ENCODE measurements at regions not wholly inside any gene's neighbourhood (a gene's known extent, or its start where the extent isn't known, plus 50 kb on each side); places are given as distances from the start of the nearest gene placed in this dataset.
A peak's percentile ranks its signal among the peaks of the same experiment; 100 is the strongest.

DNA sequence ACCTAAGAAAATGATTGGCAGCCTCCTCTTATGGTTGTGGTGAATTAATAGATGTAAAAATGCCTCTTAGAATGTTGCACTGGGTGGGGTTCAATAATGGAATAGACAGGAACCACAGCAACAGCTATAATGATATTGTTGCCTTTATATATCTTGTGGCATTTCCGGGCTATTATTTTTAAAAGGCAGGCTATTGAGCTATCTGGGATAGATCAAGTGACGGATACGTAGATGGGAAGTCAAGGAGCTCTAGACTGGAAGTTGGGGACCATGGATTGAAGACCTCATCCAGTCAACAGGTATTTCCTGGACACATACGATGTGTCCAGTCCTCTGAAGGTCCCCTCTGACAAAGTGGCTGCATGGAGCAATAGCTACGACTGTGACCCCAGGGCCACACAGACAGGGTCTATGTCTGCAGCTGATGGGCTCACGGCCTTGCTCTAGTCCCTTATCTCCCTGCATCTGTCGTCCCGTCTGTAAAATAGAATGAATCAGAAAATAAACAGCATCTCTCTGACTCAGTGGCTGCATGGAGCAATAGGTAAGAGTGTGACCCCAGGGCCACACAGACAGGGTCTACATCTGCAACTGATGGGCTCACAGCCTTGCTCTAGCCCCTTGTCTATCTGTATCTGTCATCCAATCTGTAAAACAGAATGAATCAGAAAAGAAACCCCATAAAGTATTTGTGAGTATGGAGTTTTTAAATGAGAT is 117.7 kb upstream of the FOXF1 start:
- Histone ChIP-seq H3K27me3 (ENCODE audit: insufficient read depth, low read length) (peaks cover 20% of the 10 kb centered on the region), H3K4me1 (ENCODE audit: insufficient read depth, low read length) (peaks cover 10% of the 10 kb centered on the region)

DNA sequence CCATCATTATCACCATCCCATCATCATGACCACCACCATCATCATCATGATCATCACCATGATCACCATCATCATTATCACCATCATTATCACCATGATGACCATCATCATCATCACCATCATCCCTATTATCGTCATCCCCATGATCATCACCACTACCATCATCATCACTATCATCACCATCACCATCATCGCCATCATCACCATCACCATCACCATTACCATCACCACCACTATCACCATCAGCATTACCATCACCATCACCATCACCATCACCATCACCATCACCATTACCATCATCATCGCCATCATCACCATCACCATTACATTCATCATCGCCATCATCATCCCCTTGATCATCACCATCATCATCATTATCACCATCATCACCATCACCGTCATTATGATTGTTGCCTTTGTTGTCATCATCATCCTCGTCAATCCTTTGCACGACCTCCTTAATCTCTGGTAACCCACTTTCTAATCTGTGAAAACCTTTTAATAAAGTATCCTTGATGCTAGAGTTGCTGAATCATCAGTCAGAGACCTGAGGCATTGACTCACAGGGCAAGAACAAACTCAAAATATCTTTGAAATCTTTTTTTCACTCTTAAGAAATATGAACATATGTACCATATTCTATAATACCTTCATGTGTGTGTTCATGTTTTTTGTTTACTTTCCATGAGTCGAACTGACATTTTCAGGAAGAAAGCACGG is 116.3 kb upstream of the FOXF1 start:
- no peaks in the 10 kb centered on the region for H4K20me1 ChIP-seq (ENCODE audit: insufficient read depth, low read length)
- peaks cover 10% of the 10 kb centered on the region for H3K4me1 ChIP-seq (ENCODE audit: insufficient read depth, low read length)
- H2AFZ ChIP-seq (ENCODE audit: low read length), result no peak overlapping the region
- H3K36me3 ChIP-seq (ENCODE audit: insufficient read depth, low read length), result no peaks in the 10 kb centered on the region
- H3K4me2 ChIP-seq (ENCODE audit: insufficient read depth, low read length), result no peak overlapping the region
- no peaks in the 10 kb centered on the region for H3K9me3 ChIP-seq (ENCODE audit: low read depth, low read length)
- H3K27ac ChIP-seq (ENCODE audit: low read depth, low read length), result no peak overlapping the region
- H3K79me2 ChIP-seq (ENCODE audit: insufficient read depth, low read length), result no peaks in the 10 kb centered on the region
- no peak for TF ChIP-seq CTCF (IDR thresholded peaks at IDR 0.05; ENCODE audit: extremely low read depth, low read depth, low read length)
- DNase-seq (ENCODE audit: insufficient read length, low spot score, missing footprints), result no peak
- H3K27me3 ChIP-seq (ENCODE audit: insufficient read depth, low read length), result peaks cover 17% of the 10 kb centered on the region
- no peak overlapping the region for H3K4me3 ChIP-seq (ENCODE audit: insufficient read depth, low read length)

More for the DNA sequence above, 117.7 kb upstream of the FOXF1 start:
- Histone ChIP-seq H3K27ac (ENCODE audit: low read depth, low read length) (no peak overlapping the region), H3K4me3 (ENCODE audit: insufficient read depth, low read length) (no peak overlapping the region), H2AFZ (ENCODE audit: low read length) (no peak overlapping the region), H3K4me2 (ENCODE audit: insufficient read depth, low read length) (no peak overlapping the region), H4K20me1 (ENCODE audit: insufficient read depth, low read length) (no peaks in the 10 kb centered on the region), H3K79me2 (ENCODE audit: insufficient read depth, low read length) (no peaks in the 10 kb centered on the region), H3K36me3 (ENCODE audit: insufficient read depth, low read length) (no peaks in the 10 kb centered on the region), H3K9me3 (ENCODE audit: low read depth, low read length) (no peaks in the 10 kb centered on the region)
- DNase-seq (ENCODE audit: insufficient read length, low spot score, missing footprints), result no peak
- no peak for TF ChIP-seq CTCF (IDR thresholded peaks at IDR 0.05; ENCODE audit: extremely low read depth, low read depth, low read length)

DNA sequence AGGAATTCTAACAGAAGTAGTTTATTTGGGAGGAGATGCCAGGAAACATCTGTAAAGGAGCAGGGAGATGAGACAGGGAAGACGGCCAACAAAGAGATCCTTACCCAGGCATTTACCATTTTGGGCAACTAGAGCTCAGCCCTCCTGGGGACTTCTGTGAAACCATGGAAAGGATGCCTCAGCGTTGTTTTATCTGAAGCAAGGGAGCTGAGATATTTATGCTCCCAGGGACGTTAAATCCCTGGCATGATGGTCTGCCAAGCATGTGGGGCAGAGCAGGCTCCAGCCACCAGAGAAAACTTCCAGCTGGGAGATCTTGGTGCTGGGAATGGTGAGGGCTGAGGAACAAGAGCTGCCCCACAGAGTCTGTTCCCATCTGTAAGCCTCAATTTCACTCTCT is 114.8 kb upstream of the FOXF1 start:
- no peaks in the 10 kb centered on the region for H3K36me3 ChIP-seq (ENCODE audit: insufficient read depth, low read length)
- H3K9me3 ChIP-seq (ENCODE audit: low read depth, low read length), result no peaks in the 10 kb centered on the region
- no peak for TF ChIP-seq CTCF (IDR thresholded peaks at IDR 0.05; ENCODE audit: extremely low read depth, low read depth, low read length)
- no peak overlapping the region for H3K4me3 ChIP-seq (ENCODE audit: insufficient read depth, low read length)
- no peak overlapping the region for H2AFZ ChIP-seq (ENCODE audit: low read length)
- H3K27ac ChIP-seq (ENCODE audit: low read depth, low read length), result no peak overlapping the region
- peaks cover 10% of the 10 kb centered on the region for H3K27me3 ChIP-seq (ENCODE audit: insufficient read depth, low read length)
- no peaks in the 10 kb centered on the region for H3K79me2 ChIP-seq (ENCODE audit: insufficient read depth, low read length)
- no peak overlapping the region for H3K4me2 ChIP-seq (ENCODE audit: insufficient read depth, low read length)
- H4K20me1 ChIP-seq (ENCODE audit: insufficient read depth, low read length), result no peaks in the 10 kb centered on the region
- H3K4me1 ChIP-seq (ENCODE audit: insufficient read depth, low read length), result peaks cover 10% of the 10 kb centered on the region
- DNase-seq (ENCODE audit: insufficient read length, low spot score, missing footprints), result no peak

DNA sequence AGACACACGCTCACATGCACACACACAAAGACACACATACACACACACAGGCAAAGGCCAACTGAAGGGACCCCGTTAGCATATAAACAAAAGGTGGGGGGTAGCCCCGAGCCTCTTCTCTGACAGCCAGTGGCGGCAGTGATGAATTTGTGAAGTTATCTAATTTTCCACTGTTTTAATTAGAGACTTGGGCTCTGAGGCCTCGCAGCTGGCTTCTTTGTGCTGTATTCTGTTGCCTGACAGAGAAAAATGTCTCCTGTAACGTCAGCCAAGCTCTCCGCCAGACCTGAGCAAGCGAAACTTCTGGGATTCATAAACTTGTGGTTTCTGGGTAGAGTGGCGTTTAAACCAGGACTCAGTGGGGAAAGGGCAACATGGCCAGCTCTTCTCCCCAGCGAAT is 113.9 kb upstream of the FOXF1 start:
- no peaks in the 10 kb centered on the region for H3K79me2 ChIP-seq (ENCODE audit: insufficient read depth, low read length)
- H3K36me3 ChIP-seq (ENCODE audit: insufficient read depth, low read length), result no peaks in the 10 kb centered on the region
- no peak for DNase-seq (ENCODE audit: insufficient read length, low spot score, missing footprints)
- no peak overlapping the region for H2AFZ ChIP-seq (ENCODE audit: low read length)
- no peak overlapping the region for H3K27ac ChIP-seq (ENCODE audit: low read depth, low read length)
- H3K4me3 ChIP-seq (ENCODE audit: insufficient read depth, low read length), result no peak overlapping the region
- peaks cover 11% of the 10 kb centered on the region for H3K27me3 ChIP-seq (ENCODE audit: insufficient read depth, low read length)
- no peak for TF ChIP-seq CTCF (IDR thresholded peaks at IDR 0.05; ENCODE audit: extremely low read depth, low read depth, low read length)
- peaks cover 10% of the 10 kb centered on the region for H3K4me1 ChIP-seq (ENCODE audit: insufficient read depth, low read length)
- H3K4me2 ChIP-seq (ENCODE audit: insufficient read depth, low read length), result peak overlapping the region; percentile 11
- H3K9me3 ChIP-seq (ENCODE audit: low read depth, low read length), result no peaks in the 10 kb centered on the region
- H4K20me1 ChIP-seq (ENCODE audit: insufficient read depth, low read length), result no peaks in the 10 kb centered on the region
